GM18907 (cell line): ENCODE measurements at regions not wholly inside any gene's neighbourhood (a gene's known extent, or its start where the extent isn't known, plus 50 kb on each side); places are given as distances from the start of the nearest gene placed in this dataset.
A peak's percentile ranks its signal among the peaks of the same experiment; 100 is the strongest.

Source experiments
- ATAC-seq: cut with Tn5 transposase; IDR thresholded peaks from one replicate; pipeline ENCODE4 v1.9.1; 2021; ENCODE audit warnings: mild to moderate bottlenecking, moderate library complexity; ENCODE audit not compliant: unreplicated experiment

- no peak for ATAC-seq
Measured at GRCh38 chr7:19623676-19624075, 85.2 kb downstream of the POLR1F start.

- ATAC-seq = no peak
Measured at GRCh38 chr7:19621740-19622139, 87.1 kb downstream of the POLR1F start.

- ATAC-seq = no peak
Measured at GRCh38 chr7:19620470-19620869, 88.4 kb downstream of the POLR1F start.

- no peak for ATAC-seq
Measured at GRCh38 chr7:19619122-19619521, 89.7 kb downstream of the POLR1F start.

GRCh38 chr7:19617901-19618300 is 90.9 kb downstream of the POLR1F start:
- ATAC-seq = no peak

GRCh38 chr7:19610194-19610943 is 98.5 kb downstream of the POLR1F start:
- no peak for ATAC-seq

- no peak for ATAC-seq
Measured at GRCh38 chr7:19589446-19589845, 119.4 kb downstream of the POLR1F start.

- ATAC-seq = peak; percentile 91
Measured at GRCh38 chr7:19587291-19587690, 121.5 kb downstream of the POLR1F start.

- ATAC-seq = no peak
Measured at GRCh38 chr7:19585761-19586160, 123.1 kb downstream of the POLR1F start.

GRCh38 chr7:19575909-19576557 is 132.8 kb downstream of the POLR1F start:
- ATAC-seq = no peak

GRCh38 chr7:19574131-19574530 is 134.7 kb downstream of the POLR1F start:
- no peak for ATAC-seq

- no peak for ATAC-seq
Measured at GRCh38 chr7:19572566-19572965, 136.3 kb downstream of the POLR1F start.

- no peak for ATAC-seq
Measured at GRCh38 chr7:19567011-19567410, 141.8 kb downstream of the POLR1F start.

- no peak for ATAC-seq
Measured at GRCh38 chr7:19565602-19566001, 143.2 kb downstream of the POLR1F start.

GRCh38 chr7:19561121-19561805 is 147.6 kb downstream of the POLR1F start:
- ATAC-seq = no peak

- no peak for ATAC-seq
Measured at GRCh38 chr7:19560111-19560883, 148.5 kb downstream of the POLR1F start.

GRCh38 chr7:19558527-19558926 is 150.3 kb downstream of the POLR1F start:
- ATAC-seq = no peak

GRCh38 chr7:19557726-19558465 is 150.9 kb downstream of the POLR1F start:
- no peak for ATAC-seq

- no peak for ATAC-seq
Measured at GRCh38 chr7:19554581-19554980, 154.3 kb downstream of the POLR1F start.

GRCh38 chr7:19552576-19552975 is 156.3 kb downstream of the POLR1F start:
- no peak for ATAC-seq
